Fibroblast of the aortic adventitia (primary cell): ENCODE measurements at regions not wholly inside any gene's neighbourhood (a gene's known extent, or its start where the extent isn't known, plus 50 kb on each side); places are given as distances from the start of the nearest gene placed in this dataset.

ENCODE experiments used
- DNase-seq: peaks from one replicate; pipeline ENCODE4 v3.0.0-alpha.2; 2010; ENCODE audit warnings: low read depth
- H3K4me3 ChIP-seq: 2 replicates; pipeline ENCODE4 v1.5.1; 2011; ENCODE audit warnings: low read depth, mild to moderate bottlenecking, control low read depth, low read length, moderate library complexity
- TF ChIP-seq, protein P1 (sequence below): IDR thresholded peaks from 2 replicates; pipeline ENCODE4 v1.5.1; 2011; ENCODE audit warnings: mild to moderate bottlenecking, low read length, control low read depth, inconsistent platforms; ENCODE audit not compliant: insufficient read depth

DNA sequence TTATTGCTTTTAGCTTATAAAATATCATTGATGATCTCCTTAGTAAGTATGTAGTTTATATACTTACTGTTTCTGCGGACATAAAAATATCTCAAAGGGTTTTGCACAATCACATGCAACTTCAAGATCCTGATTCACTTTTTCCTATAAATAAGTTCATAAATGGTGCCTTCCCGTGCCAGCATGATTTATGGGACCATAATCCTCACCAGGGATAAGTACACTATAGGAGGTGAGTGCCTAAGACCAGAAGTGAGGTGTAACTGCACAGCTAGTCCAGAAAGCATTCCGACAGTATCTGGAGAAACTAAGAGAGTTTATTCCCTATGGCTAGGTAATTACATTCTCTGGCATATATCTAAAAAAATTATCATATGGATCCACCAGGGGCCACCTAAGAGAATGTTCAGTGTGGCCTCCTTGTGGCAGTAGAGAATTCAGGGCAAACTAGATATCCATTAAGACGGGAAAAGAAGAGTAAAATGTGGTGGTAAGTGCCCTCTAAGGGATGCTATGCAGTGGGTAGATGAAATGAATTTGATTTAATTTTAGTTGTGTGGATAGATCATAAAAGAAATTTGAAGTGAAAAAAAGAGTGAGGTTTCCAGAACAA, 402.5 kb upstream of the SLC24A2 start:
- TF ChIP-seq, protein P1, sequence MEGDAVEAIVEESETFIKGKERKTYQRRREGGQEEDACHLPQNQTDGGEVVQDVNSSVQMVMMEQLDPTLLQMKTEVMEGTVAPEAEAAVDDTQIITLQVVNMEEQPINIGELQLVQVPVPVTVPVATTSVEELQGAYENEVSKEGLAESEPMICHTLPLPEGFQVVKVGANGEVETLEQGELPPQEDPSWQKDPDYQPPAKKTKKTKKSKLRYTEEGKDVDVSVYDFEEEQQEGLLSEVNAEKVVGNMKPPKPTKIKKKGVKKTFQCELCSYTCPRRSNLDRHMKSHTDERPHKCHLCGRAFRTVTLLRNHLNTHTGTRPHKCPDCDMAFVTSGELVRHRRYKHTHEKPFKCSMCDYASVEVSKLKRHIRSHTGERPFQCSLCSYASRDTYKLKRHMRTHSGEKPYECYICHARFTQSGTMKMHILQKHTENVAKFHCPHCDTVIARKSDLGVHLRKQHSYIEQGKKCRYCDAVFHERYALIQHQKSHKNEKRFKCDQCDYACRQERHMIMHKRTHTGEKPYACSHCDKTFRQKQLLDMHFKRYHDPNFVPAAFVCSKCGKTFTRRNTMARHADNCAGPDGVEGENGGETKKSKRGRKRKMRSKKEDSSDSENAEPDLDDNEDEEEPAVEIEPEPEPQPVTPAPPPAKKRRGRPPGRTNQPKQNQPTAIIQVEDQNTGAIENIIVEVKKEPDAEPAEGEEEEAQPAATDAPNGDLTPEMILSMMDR = no peak
- DNase-seq = no peak
- H3K4me3 ChIP-seq = no peak overlapping the region

DNA sequence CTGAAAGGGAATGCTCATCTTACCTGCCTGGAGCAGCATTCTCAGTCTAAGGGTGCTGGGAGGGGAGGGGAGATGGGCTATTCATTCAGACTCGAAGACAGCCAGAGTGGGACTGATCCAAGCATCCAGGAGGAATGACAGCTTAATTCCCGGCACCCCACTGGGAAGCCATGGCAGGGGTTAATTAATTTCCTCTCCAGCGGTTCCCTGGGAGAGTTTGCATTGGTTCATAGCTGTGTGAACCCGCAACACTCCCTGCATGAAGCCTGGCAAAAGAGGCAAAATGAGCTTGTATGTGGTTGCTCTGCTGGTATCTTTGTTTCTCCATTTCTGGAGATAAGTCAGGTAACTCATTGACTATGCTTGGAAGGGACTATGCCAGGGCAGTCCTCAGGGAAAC, 401.0 kb upstream of the SLC24A2 start:
- no peak overlapping the region for H3K4me3 ChIP-seq
- DNase-seq = no peak
- TF ChIP-seq, protein P1 = no peak

DNA sequence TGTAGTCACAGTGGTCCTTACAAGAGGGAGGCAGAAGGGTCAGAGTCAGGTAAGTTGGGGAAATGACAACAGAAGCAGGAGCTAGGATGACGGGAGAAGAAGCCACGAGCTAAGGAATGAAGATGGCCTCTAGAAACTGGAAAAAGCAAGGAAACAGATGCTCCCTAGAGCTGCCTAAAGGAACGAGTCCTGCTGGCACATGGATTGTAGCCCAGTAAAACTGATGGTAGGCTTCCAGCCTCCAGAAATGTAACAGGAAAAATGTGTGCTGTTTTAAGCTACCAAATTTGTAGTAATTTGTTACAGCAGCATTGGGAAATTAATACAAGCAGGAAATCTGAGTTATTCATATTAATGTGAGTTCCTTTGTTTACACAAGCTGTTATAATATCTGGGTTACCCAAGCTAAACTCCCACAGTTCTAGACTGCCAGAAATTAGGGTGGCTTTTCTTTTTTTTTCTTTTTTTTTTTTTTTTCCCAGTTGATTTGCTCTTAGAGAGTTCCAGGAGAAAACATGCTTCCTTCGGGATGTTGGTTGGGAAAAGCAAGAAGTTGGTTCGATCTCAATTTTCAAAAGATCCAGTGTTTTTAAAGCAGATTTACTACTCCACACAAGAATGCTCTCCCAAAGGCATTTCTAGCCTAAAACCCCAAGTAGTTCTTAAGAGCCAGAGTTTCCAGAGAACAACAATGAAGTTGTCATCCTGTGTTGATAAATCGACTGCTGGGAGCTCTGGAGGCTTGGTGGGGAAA, 400.0 kb upstream of the SLC24A2 start:
- no peak for DNase-seq

DNA sequence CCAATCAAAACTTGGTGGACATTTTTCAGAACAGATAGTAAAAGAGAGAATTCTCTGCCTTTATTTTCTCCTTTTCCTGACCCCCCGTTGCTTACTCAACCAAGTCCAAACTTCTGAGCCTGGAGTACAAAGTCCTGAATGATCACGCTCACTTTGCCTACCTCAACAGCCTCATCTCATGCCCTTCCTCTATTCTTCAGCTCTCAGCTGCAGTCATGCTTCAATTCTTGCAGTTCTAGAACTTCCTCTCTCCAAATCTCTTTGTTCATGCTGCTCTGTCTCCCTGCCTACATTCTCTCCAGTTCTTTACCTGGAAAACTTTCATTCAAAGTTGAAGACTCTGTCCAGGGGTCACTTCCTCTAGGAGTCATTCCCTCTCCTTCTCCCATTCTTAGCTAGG, 398.5 kb upstream of the SLC24A2 start:
- TF ChIP-seq, protein P1 = no peak
- no peak for DNase-seq
- no peak overlapping the region for H3K4me3 ChIP-seq

More for the DNA sequence above, 400.0 kb upstream of the SLC24A2 start:
- TF ChIP-seq, protein P1 = no peak
- no peak overlapping the region for H3K4me3 ChIP-seq

DNA sequence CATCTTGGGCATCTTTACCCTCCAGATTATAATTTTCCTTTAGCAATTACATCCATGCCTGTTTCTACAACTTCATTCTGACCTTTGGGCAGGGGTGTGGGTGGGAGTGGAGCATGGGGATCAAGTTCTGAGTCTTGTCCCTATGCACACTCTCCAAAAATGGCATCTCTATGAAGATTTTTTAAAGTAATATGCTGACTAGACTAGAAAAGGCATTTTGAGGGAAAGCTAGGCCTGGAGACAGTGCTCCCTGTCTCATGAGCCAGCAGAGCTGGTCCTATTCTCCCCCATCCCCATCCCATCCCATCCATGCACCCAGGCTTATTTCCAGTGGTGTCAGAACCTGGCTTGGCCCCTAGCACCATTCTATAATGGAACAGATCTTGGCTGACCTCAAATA, 398.0 kb upstream of the SLC24A2 start:
- TF ChIP-seq, protein P1 = no peak
- no peak for DNase-seq
- no peak overlapping the region for H3K4me3 ChIP-seq

DNA sequence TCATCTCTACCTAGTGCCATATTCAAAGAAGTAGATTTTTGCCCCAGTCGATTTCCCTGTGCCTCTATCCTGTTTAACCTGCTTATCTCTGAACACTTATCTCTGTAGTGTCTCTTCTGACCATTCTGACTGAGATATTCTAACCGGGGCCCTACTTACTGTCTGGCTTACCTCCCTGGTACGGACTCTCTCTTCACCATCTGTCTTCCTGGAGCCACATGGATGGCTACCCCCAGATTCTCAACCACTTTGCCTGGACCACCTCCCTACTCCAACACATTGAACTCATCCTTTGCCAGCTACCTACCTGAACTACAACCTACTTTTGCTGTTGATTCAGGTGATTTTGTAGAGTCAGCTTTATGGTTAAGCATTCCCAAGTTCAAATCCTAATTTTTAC, 397.4 kb upstream of the SLC24A2 start:
- no peak for DNase-seq
- no peak overlapping the region for H3K4me3 ChIP-seq
- TF ChIP-seq, protein P1 = no peak
